ENCODE measurements at regions not wholly inside any gene's neighbourhood (a gene's known extent, or its start where the extent isn't known, plus 50 kb on each side); places are given as distances from the start of the nearest gene placed in this dataset.

GRCh38 chr3:31345581-31345980 lies 187.1 kb upstream of the STT3B start:
- Histone ChIP-seq H3K9me3 (no peaks in the 10 kb centered on the region), H3K27ac (no peak overlapping the region), H3K4me2 (no peak overlapping the region), H3K4me3 (no peak overlapping the region), H3K4me1 (no peaks in the 10 kb centered on the region)
- DNase-seq (ENCODE audit: low read depth in 1 of 2, low spot score in 1 of 2) (no peak), ATAC-seq (no peak), FAIRE-seq (no peak)
- TF ChIP-seq CHD2 (IDR thresholded peaks at IDR 0.05; ENCODE audit: low read length, partially characterized antibody) (no peak), RFX5 (IDR thresholded peaks at IDR 0.05) (no peak), KDM5A (IDR thresholded peaks at IDR 0.05) (no peak), EP300 (IDR thresholded peaks at IDR 0.05) (no peak)
- CTCF ChIA-PET: no interaction called here
- POLR2A ChIA-PET: no interaction called here
- 51% methylated on average over 2 of the region's 2 CpGs for WGBS (ENCODE audit: missing lambda C conversion rate)

DNA sequence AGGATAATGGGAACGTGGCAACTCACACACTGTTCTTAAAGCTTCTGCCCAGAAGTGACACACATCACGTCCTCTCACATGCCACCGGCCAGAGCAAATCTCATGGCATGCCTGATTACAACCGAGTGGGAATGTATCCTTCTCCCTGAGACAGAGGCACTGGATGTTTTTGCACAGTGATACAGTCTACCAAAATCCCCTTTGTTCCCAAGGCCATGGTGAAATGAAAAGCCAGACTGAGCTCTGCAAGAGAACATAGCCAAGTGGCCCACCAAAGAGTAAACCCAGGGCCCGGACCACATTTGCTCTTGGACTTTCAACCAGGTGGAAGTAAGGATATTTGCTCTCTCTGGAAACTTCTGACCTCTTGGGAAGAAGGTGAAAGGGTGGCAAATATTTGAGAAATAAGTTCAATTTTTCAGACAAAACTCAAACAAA lies 186.2 kb upstream of the STT3B start:
- ChIA-PET POLR2A (no interaction called here), CTCF (interaction anchor here (1.5 kb wide), 1 partner anchor 27 kb away, joined by 3 read pairs; no protein-coding TSS in a partner anchor)
- Histone ChIP-seq H3K4me2 (no peak overlapping the region), H3K27ac (no peak overlapping the region), H3K4me1 (no peaks in the 10 kb centered on the region), H3K4me3 (no peak overlapping the region), H3K9me3 (no peaks in the 10 kb centered on the region)
- FAIRE-seq: no peak
- ATAC-seq: no peak
- WGBS (ENCODE audit: missing lambda C conversion rate): 55% methylated on average over 5 of the region's 5 CpGs
- DNase-seq (ENCODE audit: low read depth in 1 of 2, low spot score in 1 of 2): no peak
- no peak for TF ChIP-seq SREBF2 (IDR thresholded peaks at IDR 0.05)
- no peak for TF ChIP-seq RNF2 (IDR thresholded peaks at IDR 0.05; ENCODE audit: borderline replicate concordance, low read depth)
- no peak for TF ChIP-seq NPAS2 (CRISPR knock-in tag; IDR thresholded peaks at IDR 0.05; ENCODE audit: borderline replicate concordance)
- TF ChIP-seq MAX (IDR thresholded peaks at IDR 0.05): no peak
- no peak for TF ChIP-seq NR3C1 (IDR thresholded peaks at IDR 0.05)
- no peak for TF ChIP-seq ESRRA (IDR thresholded peaks at IDR 0.05; ENCODE audit: borderline replicate concordance, low read length)

- no peak for FAIRE-seq
- no peak overlapping the region for H3K27ac ChIP-seq
- TF ChIP-seq SREBF2 (IDR thresholded peaks at IDR 0.05) (no peak), USF2 (IDR thresholded peaks at IDR 0.05) (no peak), FOSB (CRISPR knock-in tag; IDR thresholded peaks at IDR 0.05) (no peak), JUN (IDR thresholded peaks at IDR 0.05) (no peak), GATA3 (IDR thresholded peaks at IDR 0.05; ENCODE audit: borderline replicate concordance) (no peak), RAD21 (conservative IDR thresholded peaks at IDR 0.05 in 1 of 2, IDR thresholded peaks at IDR 0.05 in 1 of 2) (no peak), SMC3 (IDR thresholded peaks at IDR 0.05) (no peak), HMGXB4 (CRISPR knock-in tag; IDR thresholded peaks at IDR 0.05; ENCODE audit: borderline replicate concordance) (no peak), RNF2 (IDR thresholded peaks at IDR 0.05; ENCODE audit: borderline replicate concordance, low read depth) (no peak), ELK1 (IDR thresholded peaks at IDR 0.05; ENCODE audit: low read depth, low read length) (no peak), ZNF302 (CRISPR knock-in tag; IDR thresholded peaks at IDR 0.05) (no peak), EHMT2 (IDR thresholded peaks at IDR 0.05; ENCODE audit: low read depth) (no peak), ZC3H11A (IDR thresholded peaks at IDR 0.05) (no peak), POLR2A (IDR thresholded peaks at IDR 0.05; ENCODE audit: low read length) (no peak)
- TF ChIP-seq, protein P1, sequence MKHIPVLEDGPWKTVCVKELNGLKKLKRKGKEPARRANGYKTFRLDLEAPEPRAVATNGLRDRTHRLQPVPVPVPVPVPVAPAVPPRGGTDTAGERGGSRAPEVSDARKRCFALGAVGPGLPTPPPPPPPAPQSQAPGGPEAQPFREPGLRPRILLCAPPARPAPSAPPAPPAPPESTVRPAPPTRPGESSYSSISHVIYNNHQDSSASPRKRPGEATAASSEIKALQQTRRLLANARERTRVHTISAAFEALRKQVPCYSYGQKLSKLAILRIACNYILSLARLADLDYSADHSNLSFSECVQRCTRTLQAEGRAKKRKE (CRISPR knock-in tag; IDR thresholded peaks at IDR 0.05; ENCODE audit: low read depth): no peak
- TF ChIP-seq, protein P2, sequence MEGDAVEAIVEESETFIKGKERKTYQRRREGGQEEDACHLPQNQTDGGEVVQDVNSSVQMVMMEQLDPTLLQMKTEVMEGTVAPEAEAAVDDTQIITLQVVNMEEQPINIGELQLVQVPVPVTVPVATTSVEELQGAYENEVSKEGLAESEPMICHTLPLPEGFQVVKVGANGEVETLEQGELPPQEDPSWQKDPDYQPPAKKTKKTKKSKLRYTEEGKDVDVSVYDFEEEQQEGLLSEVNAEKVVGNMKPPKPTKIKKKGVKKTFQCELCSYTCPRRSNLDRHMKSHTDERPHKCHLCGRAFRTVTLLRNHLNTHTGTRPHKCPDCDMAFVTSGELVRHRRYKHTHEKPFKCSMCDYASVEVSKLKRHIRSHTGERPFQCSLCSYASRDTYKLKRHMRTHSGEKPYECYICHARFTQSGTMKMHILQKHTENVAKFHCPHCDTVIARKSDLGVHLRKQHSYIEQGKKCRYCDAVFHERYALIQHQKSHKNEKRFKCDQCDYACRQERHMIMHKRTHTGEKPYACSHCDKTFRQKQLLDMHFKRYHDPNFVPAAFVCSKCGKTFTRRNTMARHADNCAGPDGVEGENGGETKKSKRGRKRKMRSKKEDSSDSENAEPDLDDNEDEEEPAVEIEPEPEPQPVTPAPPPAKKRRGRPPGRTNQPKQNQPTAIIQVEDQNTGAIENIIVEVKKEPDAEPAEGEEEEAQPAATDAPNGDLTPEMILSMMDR (IDR thresholded peaks at IDR 0.05): no peak
- ATAC-seq: no peak
- no peak overlapping the region for H3K4me2 ChIP-seq
- H3K9me3 ChIP-seq: no peaks in the 10 kb centered on the region
- H3K4me3 ChIP-seq: no peak overlapping the region
- DNase-seq (ENCODE audit: low read depth in 1 of 2, low spot score in 1 of 2): no peak
- WGBS (ENCODE audit: missing lambda C conversion rate): 47% methylated on average over 1 of the region's 1 CpG
- ChIA-PET CTCF (no interaction called here), POLR2A (no interaction called here)
- no peaks in the 10 kb centered on the region for H3K4me1 ChIP-seq
These were observed 183.6 kb upstream of the STT3B start for GRCh38 chr3:31349001-31349748.

Data from A549 (cell line).